HG02571 (cell line): ENCODE measurements at regions not wholly inside any gene's neighbourhood (a gene's known extent, or its start where the extent isn't known, plus 50 kb on each side); places are given as distances from the start of the nearest gene placed in this dataset.

Source experiments
- ATAC-seq: cut with Tn5 transposase; IDR thresholded peaks from one replicate; pipeline ENCODE4 v1.9.1; 2021; ENCODE audit warnings: mild to moderate bottlenecking, moderate library complexity; ENCODE audit not compliant: unreplicated experiment

GRCh38 chr15:47383102-47383501 is 334.2 kb upstream of the SEMA6D start:
- ATAC-seq = no peak

- ATAC-seq = no peak
Measured at GRCh38 chr15:47383801-47384200, 333.5 kb upstream of the SEMA6D start.

DNA sequence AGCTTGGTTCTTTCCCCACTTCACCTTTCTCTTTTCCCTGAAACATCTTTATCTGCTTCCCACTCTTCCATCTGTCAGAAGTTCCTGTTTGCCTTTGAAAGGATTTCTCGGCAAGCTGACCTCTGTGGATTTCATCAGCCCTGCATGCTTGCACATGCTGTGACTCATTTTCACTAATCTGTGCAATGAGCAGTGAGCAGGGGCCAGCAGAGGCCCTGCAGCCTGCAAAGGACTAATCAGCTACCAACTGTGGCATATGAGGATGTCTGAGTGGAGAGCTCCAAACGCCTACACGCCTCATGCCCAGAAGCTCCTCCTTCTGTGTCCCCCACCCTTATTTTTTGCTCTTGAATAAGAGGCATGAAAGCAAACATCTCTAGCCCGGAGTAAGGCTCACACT is 333.0 kb upstream of the SEMA6D start:
- no peak for ATAC-seq

DNA sequence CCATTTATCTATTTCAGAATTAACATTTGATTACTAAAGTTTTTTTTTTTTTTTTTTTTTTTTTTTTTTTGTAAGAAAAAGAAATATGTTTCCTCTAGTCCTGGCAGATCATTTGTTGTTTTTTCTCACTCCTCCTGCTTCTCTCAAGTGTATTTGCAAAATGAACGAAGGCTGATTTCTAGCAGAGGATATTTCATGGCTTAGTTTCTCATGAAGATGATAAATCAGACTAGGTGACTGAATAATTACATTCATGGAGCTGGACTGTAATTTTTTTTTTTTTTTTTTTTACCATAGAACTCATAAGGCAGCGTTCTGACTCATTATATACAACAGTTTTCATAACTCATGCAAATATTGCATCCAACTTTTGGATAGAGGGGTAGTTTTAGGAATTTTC is 332.5 kb upstream of the SEMA6D start:
- no peak for ATAC-seq

DNA sequence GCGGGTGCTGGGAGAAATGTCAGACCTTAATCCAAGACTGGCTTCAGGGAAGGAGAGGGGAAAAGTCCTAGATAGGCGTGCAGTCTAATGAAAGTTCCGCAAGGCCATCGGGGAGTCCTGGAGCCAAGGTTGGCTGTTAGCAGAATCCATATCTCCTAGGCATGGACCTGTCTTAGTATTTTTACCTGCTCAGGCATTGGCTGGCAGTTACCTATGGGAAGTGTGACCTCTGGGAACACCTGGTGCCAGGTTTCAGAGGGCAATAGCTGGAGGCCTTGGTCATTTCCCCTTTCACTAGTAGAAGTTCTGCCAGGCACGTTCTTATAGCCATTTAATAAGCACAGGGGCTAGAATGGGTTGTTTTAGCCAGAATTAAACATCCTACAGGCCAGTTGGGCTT is 330.8 kb upstream of the SEMA6D start:
- no peak for ATAC-seq

- ATAC-seq = no peak
Measured at GRCh38 chr15:47388299-47388698, 329.0 kb upstream of the SEMA6D start.

DNA sequence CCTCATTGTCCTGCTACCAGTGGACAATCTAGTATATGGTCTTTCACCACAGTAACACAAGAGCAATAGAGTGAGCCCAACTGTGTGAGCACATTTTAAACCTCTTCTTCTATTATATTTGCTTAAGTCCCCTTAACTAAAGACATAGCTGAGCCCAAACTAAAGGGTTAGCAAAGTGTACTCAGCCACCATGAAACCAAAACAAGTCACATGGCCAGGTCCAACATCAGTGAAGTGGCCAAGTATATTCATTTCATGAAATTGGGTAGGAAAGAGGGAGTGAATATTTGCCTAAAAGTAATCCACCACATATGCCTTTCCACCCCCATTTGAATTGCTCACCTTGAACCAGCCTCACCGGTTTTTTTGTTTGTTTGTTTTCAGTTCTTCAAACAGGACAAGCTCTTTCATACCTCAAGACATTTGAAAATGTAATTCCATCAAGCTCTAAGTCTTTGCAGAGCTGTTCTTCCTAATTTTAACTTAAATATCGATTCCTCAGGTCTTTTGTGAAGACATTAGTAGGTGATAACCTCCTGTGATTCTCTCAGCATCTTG is 327.0 kb upstream of the SEMA6D start:
- ATAC-seq = no peak

DNA sequence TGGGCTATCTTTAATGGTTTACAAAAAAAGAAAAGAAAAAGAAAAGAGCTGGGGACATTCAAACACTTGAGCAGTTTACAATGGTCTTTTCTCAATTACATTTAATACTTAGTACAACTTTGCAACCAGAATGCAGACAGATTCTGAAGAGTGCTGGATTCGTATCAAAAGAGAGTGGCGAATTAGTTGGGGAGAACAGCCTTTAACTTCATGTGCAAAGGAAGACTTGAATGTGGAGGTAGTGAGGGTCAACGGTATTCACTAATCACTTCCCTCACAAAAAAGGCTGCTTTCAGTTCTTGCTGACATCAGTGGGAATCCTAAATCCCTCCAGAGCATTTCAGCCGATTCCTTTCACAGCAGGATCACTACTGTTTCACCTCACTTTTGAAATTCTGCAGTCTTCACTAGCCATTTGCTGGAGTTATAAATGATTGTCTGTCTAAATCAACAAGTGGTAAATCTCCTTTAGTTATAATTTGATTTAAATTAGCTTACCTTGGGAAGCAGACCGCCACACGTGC is 323.0 kb upstream of the SEMA6D start:
- ATAC-seq = no peak

DNA sequence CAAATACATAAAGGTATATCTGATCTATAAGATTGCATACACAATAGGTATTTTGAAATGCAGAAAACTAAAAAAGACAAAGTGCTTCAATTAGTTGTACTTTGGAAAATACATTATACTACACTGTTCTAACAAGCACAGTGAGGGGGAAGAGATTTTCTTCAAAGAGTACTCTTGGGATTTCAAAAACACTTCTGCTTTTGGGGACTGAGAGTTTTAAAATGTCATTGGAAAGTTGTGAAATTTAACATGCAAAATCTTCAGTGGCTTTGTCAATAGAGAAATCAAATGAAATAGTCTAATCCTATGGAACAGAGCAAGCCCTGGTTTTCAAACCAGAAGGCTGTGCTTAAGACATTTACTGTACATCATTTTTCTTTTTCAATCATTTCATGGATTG is 322.2 kb upstream of the SEMA6D start:
- no peak for ATAC-seq

DNA sequence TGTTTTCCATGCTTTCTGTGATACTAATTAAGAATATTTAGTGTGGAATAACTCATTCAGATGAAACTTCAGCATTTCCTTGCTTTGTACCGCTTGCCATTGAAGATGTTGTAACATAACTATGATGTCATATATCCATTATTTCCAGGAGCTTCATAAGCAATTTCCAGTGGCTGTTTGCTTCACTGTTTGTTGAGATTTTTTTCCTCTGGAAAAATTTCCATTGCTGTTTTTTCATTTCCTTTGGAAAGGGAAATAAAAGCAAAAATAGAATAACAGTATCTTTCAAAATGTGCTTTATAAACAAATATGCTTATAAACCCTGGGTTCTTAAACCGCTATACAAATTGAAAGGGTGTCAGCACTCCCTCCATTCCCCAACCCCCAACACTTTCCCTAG is 319.6 kb upstream of the SEMA6D start:
- no peak for ATAC-seq

DNA sequence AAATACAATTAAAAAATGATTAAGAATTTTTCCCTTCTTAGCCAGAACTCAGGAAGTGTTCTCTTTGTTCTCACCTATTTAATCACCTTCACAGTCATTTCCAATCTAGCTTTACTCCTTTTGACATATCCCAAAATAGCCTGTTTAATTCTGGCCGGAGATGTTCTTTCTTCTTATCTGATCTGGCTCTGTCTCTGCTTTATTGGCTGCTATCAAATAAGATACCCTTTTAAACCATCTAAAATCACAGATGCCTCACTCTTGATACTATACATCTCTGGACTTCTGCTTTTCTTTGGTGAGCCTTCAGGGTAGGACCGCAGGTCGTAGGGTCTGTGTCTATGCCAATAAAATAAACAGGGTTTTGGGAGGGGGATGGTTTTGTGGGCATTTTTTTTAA is 319.2 kb upstream of the SEMA6D start:
- no peak for ATAC-seq

DNA sequence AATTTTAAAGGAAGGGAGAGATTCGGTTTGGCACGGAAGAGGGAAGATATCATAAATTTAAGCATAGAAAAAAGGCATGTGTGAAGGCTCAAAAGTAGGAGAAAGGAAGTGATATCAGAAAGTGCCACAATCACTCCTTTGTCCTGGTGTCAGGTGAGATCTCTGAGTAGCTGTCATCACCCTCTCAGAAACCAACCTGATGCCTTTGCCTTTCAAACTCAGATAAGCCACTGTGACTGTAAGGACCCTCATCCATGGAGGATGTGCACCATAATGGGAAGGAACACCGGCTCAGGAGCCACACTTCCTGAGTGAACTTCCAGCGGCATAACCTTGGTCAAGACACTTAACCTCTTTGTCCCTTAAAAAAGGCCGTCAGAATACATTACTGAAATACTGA is 318.7 kb upstream of the SEMA6D start:
- no peak for ATAC-seq

GRCh38 chr15:47399100-47399499 is 318.2 kb upstream of the SEMA6D start:
- no peak for ATAC-seq

- no peak for ATAC-seq
Measured at GRCh38 chr15:47400603-47401002, 316.7 kb upstream of the SEMA6D start.

- ATAC-seq = no peak
Measured at GRCh38 chr15:47401427-47401826, 315.9 kb upstream of the SEMA6D start.

GRCh38 chr15:47402829-47403228 is 314.5 kb upstream of the SEMA6D start:
- no peak for ATAC-seq

DNA sequence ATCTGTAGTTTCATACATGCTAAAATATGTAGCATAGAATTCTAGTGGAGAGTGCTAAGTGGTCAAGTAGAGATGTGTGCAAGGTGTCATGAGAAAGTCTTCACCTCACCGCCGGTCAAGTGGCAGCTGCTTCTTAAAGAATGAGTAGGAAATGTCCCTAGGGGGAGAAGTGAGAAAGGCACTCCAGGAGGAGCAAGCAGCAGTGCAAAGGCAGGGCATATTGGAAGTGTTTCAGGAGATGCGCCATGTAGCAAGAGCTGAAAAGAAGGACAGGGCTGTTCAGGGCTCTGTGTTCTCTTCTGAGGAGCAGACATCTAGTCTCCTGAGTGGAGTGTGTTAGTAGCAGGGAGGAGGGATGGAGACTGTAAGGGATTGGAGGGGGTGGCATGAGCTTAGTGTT is 312.4 kb upstream of the SEMA6D start:
- no peak for ATAC-seq

- no peak for ATAC-seq
Measured at GRCh38 chr15:47405365-47406162, 311.7 kb upstream of the SEMA6D start.

DNA sequence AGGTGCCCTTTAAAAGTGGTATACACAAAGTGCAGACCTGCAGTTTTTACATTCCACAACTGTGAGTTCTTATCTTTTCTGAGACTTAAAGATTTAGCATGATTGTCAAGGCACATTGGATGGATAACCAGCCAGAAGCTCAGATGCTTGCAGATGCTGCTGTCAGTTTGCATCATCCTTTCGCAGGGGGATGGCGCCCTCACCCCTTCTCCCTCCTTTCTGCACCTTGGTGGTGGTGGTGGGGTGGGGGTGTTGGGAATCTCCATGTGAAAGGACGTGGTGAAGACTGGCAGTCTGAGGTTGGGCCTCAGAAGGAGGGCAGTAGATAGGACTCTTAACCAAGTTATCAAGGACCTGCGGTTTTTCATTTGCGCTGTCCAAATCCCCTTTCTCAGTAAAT is 309.6 kb upstream of the SEMA6D start:
- no peak for ATAC-seq

GRCh38 chr15:47409038-47409437 is 308.3 kb upstream of the SEMA6D start:
- ATAC-seq = no peak

DNA sequence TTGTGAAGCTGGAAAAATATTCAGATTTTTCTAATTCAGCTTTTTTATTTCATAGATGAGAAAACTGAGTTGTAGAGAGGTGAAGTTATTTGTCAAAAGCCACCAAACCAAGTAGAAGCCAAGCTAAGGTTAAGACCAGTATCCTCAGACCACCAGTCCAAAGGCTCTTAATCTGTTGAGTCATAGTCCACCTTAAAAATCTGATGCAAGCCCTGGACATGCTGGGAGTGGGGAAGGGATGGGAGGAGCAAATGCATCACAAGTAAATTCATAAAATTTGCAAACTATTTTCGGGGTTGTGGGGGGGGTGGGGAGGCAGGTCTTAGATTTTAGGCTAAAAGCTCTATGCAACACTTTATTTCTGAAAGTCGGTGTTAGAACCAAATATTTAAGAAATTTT is 307.7 kb upstream of the SEMA6D start:
- ATAC-seq = no peak

- no peak for ATAC-seq
Measured at GRCh38 chr15:47410247-47410646, 307.1 kb upstream of the SEMA6D start.

DNA sequence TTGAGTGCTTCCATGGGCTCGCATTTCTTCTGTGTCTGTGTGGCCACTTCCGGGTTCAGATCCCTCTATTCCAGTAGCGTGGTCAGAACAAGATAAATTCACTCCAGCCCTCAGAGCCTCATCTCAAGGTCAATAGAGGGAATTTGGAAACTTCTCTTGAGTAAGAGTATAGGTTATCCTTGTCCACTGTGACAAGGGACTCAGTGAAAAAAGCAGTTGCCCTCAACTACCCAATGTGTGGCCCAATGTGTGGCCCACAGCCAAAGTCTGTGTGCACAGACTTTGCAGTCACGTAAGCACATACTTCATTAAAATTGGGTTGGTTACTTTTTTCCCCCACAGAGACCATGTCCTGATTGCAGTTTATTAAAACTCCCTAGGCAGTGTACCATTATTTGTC is 305.6 kb upstream of the SEMA6D start:
- no peak for ATAC-seq
